Erythroblast (primary cell): ENCODE measurements at regions not wholly inside any gene's neighbourhood (a gene's known extent, or its start where the extent isn't known, plus 50 kb on each side); places are given as distances from the start of the nearest gene placed in this dataset.

Experiments
- GATA1 ChIP-seq: IDR thresholded peaks from 2 replicates; pipeline ENCODE4 v1.6.1; 2011; ENCODE audit warnings: low read depth, mild to moderate bottlenecking, control low read depth, low read length, moderate library complexity
- POLR2A ChIP-seq: IDR thresholded peaks from 2 replicates; pipeline ENCODE4 v1.6.1; 2011; ENCODE audit warnings: mild to moderate bottlenecking, low read length

DNA sequence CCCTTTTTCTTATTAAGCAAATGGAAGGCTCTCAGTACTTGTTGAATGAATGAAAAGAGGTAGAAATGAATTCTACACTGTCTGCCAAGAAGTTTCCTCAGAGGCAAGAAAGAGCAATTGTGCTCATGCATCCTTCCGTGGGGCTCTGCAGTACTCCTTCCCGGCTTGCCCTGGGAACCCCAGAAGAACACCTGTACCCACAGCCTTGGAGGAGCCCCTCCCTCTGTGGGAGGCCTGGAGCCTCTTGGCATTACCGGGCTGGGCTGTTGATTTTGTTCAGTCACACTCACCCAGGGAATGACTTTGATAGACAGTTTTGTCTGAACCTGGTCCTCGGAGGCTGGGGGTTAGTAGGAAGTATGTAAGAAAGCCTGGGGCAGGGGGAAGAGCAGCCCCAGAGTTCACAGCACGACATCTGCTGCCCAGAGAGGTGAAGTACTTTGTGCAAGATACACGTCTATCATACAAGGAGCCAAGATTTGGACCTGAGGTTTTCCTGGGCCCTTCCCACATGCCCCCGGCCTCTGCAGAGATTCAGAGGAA is 134.8 kb upstream of the GDF10 start:
- no peak for TF ChIP-seq POLR2A
- TF ChIP-seq GATA1: no peak
